ENCODE measurements at regions not wholly inside any gene's neighbourhood (a gene's known extent, or its start where the extent isn't known, plus 50 kb on each side); places are given as distances from the start of the nearest gene placed in this dataset.

DNA sequence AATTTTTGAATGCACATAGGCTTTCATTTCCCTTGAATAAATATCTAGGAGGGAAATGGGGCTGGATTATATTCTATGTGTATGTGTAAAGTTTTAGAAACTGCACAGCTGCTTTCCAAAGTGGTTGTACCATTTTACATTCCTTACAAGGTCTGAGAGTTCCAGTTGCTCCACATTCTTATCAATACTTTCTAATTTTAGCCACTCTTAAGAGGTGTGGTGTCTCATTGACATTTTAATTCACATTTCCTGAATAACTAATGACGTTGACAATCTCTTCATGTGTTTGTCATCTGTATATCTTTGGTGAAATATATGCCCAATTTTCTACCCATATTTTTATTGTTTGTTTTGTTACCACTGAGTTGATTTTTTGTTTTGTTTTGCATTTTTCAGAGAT, 74.6 kb upstream of the VASH1 start:
- Mint-ChIP-seq H3K27me3 (ENCODE audit: unreplicated experiment) (no peaks in the 10 kb centered on the region), H3K4me3 (ENCODE audit: unreplicated experiment) (no peak overlapping the region), H3K9me3 (ENCODE audit: unreplicated experiment) (no peaks in the 10 kb centered on the region), H3K4me1 (ENCODE audit: unreplicated experiment) (no peaks in the 10 kb centered on the region), H3K27ac (ENCODE audit: unreplicated experiment) (no peak overlapping the region), H3K36me3 (ENCODE audit: low read depth, unreplicated experiment) (peaks cover 2% of the 10 kb centered on the region)
- no peak for DNase-seq (ENCODE audit: low spot score)
- TF ChIP-seq, protein P1, sequence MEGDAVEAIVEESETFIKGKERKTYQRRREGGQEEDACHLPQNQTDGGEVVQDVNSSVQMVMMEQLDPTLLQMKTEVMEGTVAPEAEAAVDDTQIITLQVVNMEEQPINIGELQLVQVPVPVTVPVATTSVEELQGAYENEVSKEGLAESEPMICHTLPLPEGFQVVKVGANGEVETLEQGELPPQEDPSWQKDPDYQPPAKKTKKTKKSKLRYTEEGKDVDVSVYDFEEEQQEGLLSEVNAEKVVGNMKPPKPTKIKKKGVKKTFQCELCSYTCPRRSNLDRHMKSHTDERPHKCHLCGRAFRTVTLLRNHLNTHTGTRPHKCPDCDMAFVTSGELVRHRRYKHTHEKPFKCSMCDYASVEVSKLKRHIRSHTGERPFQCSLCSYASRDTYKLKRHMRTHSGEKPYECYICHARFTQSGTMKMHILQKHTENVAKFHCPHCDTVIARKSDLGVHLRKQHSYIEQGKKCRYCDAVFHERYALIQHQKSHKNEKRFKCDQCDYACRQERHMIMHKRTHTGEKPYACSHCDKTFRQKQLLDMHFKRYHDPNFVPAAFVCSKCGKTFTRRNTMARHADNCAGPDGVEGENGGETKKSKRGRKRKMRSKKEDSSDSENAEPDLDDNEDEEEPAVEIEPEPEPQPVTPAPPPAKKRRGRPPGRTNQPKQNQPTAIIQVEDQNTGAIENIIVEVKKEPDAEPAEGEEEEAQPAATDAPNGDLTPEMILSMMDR (IDR thresholded peaks at IDR 0.05; ENCODE audit: unreplicated experiment): no peak

DNA sequence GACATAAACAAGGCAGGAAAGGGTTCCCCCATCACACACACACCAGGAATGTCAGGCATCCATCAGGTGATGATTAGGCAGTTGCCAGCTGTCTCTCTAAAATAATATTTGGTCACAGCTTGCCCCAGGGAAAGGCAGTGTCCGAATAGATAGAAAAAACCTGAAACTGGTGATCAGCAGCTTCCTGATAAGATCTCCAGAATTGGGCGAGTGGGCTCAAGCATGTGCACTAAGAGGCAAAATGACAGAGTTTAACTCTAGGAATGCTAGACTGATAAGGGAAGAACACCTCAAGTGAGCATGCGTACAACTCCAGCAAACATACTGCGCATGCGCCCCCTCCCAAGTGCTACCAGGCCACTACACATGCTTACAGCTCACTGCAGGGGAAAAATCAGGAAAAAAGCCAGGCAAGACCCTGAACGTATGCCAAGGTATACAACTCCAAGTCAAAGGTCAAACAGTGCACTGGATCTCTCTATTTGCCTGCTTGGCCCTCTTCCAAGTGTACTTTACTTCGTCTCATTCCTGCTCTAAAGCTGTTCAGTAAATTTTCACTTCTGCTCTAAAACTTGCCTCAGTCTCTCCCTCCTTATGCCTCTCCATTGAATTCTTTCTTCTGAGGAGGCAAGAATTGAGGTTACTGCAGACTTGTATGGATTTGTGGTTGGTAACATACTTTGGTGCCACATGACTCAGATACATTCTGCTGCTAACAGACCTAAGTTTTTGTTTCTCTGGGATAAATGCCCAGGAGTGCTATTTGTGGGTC, 73.5 kb upstream of the VASH1 start:
- no peak overlapping the region for H3K4me3 Mint-ChIP-seq (ENCODE audit: unreplicated experiment)
- no peaks in the 10 kb centered on the region for H3K27me3 Mint-ChIP-seq (ENCODE audit: unreplicated experiment)
- peaks cover 2% of the 10 kb centered on the region for H3K36me3 Mint-ChIP-seq (ENCODE audit: low read depth, unreplicated experiment)
- no peak for DNase-seq (ENCODE audit: low spot score)
- H3K4me1 Mint-ChIP-seq (ENCODE audit: unreplicated experiment): no peaks in the 10 kb centered on the region
- TF ChIP-seq, protein P1 (IDR thresholded peaks at IDR 0.05; ENCODE audit: unreplicated experiment): no peak
- H3K9me3 Mint-ChIP-seq (ENCODE audit: unreplicated experiment): no peaks in the 10 kb centered on the region
- H3K27ac Mint-ChIP-seq (ENCODE audit: unreplicated experiment): no peak overlapping the region

DNA sequence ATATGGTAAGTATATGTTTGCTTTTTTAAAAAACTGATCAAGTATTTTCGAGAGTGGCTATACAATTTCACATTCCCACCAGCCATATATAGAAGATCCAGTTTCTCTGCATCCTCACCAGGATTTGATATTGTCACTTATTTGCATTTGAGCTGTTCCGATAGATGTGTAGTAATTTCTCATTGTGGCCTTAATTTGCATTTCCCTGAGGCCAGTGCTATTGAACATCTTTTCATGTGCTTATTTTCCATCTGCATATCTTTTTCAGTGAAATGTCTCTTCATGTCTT, 72.9 kb upstream of the VASH1 start:
- Mint-ChIP-seq H3K9me3 (ENCODE audit: unreplicated experiment) (no peaks in the 10 kb centered on the region), H3K36me3 (ENCODE audit: low read depth, unreplicated experiment) (peaks cover 2% of the 10 kb centered on the region), H3K27me3 (ENCODE audit: unreplicated experiment) (no peaks in the 10 kb centered on the region), H3K27ac (ENCODE audit: unreplicated experiment) (no peak overlapping the region), H3K4me1 (ENCODE audit: unreplicated experiment) (no peaks in the 10 kb centered on the region), H3K4me3 (ENCODE audit: unreplicated experiment) (no peak overlapping the region)
- TF ChIP-seq, protein P1 (IDR thresholded peaks at IDR 0.05; ENCODE audit: unreplicated experiment): no peak
- no peak for DNase-seq (ENCODE audit: low spot score)

DNA sequence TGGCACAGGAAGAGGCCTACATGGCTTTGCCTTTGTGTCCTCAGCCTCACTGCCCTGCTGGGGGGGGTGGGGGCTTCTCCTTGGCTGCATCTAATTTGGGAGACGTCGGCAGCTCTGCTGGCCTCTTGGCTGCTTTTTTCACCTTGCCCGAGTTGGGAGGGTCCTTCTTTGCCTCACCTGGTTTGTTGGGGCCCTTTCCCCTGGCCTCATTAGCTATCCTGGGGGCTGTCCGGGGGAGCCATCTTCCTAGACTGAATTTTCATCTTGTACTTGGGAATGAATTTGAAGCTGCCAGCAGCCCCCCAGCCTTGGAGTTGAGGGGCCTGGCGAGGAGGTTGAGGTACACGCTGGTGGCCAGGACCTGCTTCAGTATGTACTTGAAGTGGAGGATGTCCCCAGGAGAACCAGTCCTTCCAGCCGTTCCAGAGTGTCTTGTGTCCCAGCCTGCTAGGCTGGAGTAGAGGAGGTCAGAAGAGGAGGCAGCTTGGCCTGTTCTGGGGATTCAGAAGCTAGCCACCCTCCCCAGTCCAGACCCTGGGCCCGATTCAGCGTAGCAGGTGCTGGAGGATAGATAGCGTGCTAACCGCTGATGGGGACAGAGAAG, 70.7 kb upstream of the VASH1 start:
- Mint-ChIP-seq H3K27ac (ENCODE audit: unreplicated experiment) (no peak overlapping the region), H3K9me3 (ENCODE audit: unreplicated experiment) (no peaks in the 10 kb centered on the region), H3K36me3 (ENCODE audit: low read depth, unreplicated experiment) (peaks cover 2% of the 10 kb centered on the region), H3K27me3 (ENCODE audit: unreplicated experiment) (no peaks in the 10 kb centered on the region), H3K4me3 (ENCODE audit: unreplicated experiment) (no peak overlapping the region), H3K4me1 (ENCODE audit: unreplicated experiment) (no peaks in the 10 kb centered on the region)
- TF ChIP-seq, protein P1 (IDR thresholded peaks at IDR 0.05; ENCODE audit: unreplicated experiment): no peak
- no peak for DNase-seq (ENCODE audit: low spot score)

DNA sequence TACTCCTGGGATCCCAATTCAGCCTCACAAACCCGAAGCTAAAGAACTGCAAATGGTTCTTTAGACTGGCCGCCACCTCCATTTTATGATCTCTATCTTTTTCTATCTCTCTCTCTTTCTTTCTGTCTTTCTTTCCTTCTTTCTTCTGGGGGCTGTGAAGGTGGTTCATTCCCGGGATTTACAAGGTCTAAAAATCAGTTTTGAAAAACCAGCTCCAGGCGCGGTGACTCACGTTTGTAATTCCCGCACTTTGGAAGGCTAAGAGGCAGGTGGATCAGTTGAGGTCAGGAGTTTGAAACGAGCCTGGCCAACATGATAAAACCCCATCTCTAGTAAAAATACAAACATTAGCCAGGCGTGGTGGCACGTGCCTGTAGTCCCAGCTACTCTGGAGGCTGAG, 67.2 kb upstream of the VASH1 start:
- Mint-ChIP-seq H3K9me3 (ENCODE audit: unreplicated experiment) (no peaks in the 10 kb centered on the region), H3K27me3 (ENCODE audit: unreplicated experiment) (peaks cover 5% of the 10 kb centered on the region), H3K4me1 (ENCODE audit: unreplicated experiment) (no peaks in the 10 kb centered on the region), H3K4me3 (ENCODE audit: unreplicated experiment) (no peak overlapping the region), H3K36me3 (ENCODE audit: low read depth, unreplicated experiment) (no peaks in the 10 kb centered on the region), H3K27ac (ENCODE audit: unreplicated experiment) (no peak overlapping the region)
- DNase-seq (ENCODE audit: low spot score): no peak
- TF ChIP-seq, protein P1 (IDR thresholded peaks at IDR 0.05; ENCODE audit: unreplicated experiment): no peak

Measured in endothelial cell (in vitro differentiated cells).